ENCODE measurements at regions not wholly inside any gene's neighbourhood (a gene's known extent, or its start where the extent isn't known, plus 50 kb on each side); places are given as distances from the start of the nearest gene placed in this dataset.

DNA sequence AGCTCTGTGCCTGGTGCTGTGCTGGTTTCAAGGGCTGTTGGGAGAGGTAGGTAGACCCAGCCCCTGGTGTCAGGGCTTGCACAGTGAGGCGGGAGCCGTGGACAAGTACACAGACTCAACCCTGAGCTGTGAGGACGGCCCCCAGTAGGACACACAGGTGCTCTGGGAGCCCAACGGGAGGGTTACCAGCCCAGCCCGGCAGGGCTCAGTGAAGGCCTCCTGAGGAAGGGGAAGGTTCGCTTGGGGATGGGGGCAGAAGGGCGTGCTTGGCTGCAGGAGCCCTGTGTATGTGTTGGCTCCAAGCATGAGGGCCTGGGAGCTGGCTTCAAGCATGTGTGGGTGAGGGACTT is 58.9 kb downstream of the SLC25A47 start:
- TF ChIP-seq SP1 (IDR thresholded peaks at IDR 0.05) (no peak), BHLHE40 (IDR thresholded peaks at IDR 0.05; ENCODE audit: borderline replicate concordance) (no peak), FOXK2 (IDR thresholded peaks at IDR 0.05) (no peak), ARNT (IDR thresholded peaks at IDR 0.05) (no peak), ZNF384 (IDR thresholded peaks at IDR 0.05) (no peak), NFRKB (IDR thresholded peaks at IDR 0.05) (no peak), FOXM1 (IDR thresholded peaks at IDR 0.05; ENCODE audit: borderline replicate concordance) (no peak), ELF4 (IDR thresholded peaks at IDR 0.05) (no peak)

All from HEK293T (cell line).